ENCODE measurements at regions not wholly inside any gene's neighbourhood (a gene's known extent, or its start where the extent isn't known, plus 50 kb on each side); places are given as distances from the start of the nearest gene placed in this dataset.
A peak's percentile ranks its signal among the peaks of the same experiment; 100 is the strongest.
"Not testable (repeated sequence)": the region's sequence is repeated elsewhere in the genome, so short reads cannot be mapped to it uniquely, and the experiment has no call there.

- Mint-ChIP-seq H3K9me3 (peaks cover 8% of the 10 kb centered on the region), H3K4me3 (no peak overlapping the region), H3K4me1 (peaks cover 5% of the 10 kb centered on the region), H3K27me3 (ENCODE audit: low read depth) (no peaks in the 10 kb centered on the region), H3K27ac (ENCODE audit: unreplicated experiment) (no peak overlapping the region), H3K36me3 (ENCODE audit: low read depth) (peaks cover 5% of the 10 kb centered on the region)
- DNase-seq (ENCODE audit: low read depth, low spot score) = no peak
- no peak for TF ChIP-seq CTCF (conservative IDR thresholded peaks at IDR 0.05)
Observed at GRCh38 chr6:155543166-155543847, 87.7 kb upstream of the NOX3 start.

- peaks cover 5% of the 10 kb centered on the region for H3K4me1 Mint-ChIP-seq
- peaks cover 5% of the 10 kb centered on the region for H3K36me3 Mint-ChIP-seq (ENCODE audit: low read depth)
- no peak overlapping the region for H3K27ac Mint-ChIP-seq (ENCODE audit: unreplicated experiment)
- DNase-seq (ENCODE audit: low read depth, low spot score) = no peak
- H3K27me3 Mint-ChIP-seq (ENCODE audit: low read depth) = no peaks in the 10 kb centered on the region
- no peak for TF ChIP-seq CTCF (conservative IDR thresholded peaks at IDR 0.05)
- no peak overlapping the region for H3K4me3 Mint-ChIP-seq
- H3K9me3 Mint-ChIP-seq = peaks cover 3% of the 10 kb centered on the region
Observed at GRCh38 chr6:155542036-155542435, 86.4 kb upstream of the NOX3 start.

GRCh38 chr6:155538708-155539390 lies 83.2 kb upstream of the NOX3 start:
- no peak overlapping the region for H3K27ac Mint-ChIP-seq (ENCODE audit: unreplicated experiment)
- peaks cover 12% of the 10 kb centered on the region for H3K9me3 Mint-ChIP-seq
- DNase-seq (ENCODE audit: low read depth, low spot score) = no peak
- no peaks in the 10 kb centered on the region for H3K27me3 Mint-ChIP-seq (ENCODE audit: low read depth)
- H3K4me1 Mint-ChIP-seq = peaks cover 5% of the 10 kb centered on the region
- no peak overlapping the region for H3K4me3 Mint-ChIP-seq
- no peak for TF ChIP-seq CTCF (conservative IDR thresholded peaks at IDR 0.05)
- peaks cover 8% of the 10 kb centered on the region for H3K36me3 Mint-ChIP-seq (ENCODE audit: low read depth)

- H3K4me3 Mint-ChIP-seq = no peak overlapping the region
- H3K4me1 Mint-ChIP-seq = no peaks in the 10 kb centered on the region
- no peak overlapping the region for H3K27ac Mint-ChIP-seq (ENCODE audit: unreplicated experiment)
- H3K9me3 Mint-ChIP-seq = peaks cover 11% of the 10 kb centered on the region
- DNase-seq (ENCODE audit: low read depth, low spot score) = no peak
- no peaks in the 10 kb centered on the region for H3K27me3 Mint-ChIP-seq (ENCODE audit: low read depth)
- no peak for TF ChIP-seq CTCF (conservative IDR thresholded peaks at IDR 0.05)
- peaks cover 9% of the 10 kb centered on the region for H3K36me3 Mint-ChIP-seq (ENCODE audit: low read depth)
Observed at GRCh38 chr6:155534678-155535077, 79.0 kb upstream of the NOX3 start.

GRCh38 chr6:155530219-155530834 lies 74.7 kb upstream of the NOX3 start:
- peaks cover 13% of the 10 kb centered on the region for H3K36me3 Mint-ChIP-seq (ENCODE audit: low read depth)
- H3K9me3 Mint-ChIP-seq = peaks cover 8% of the 10 kb centered on the region
- DNase-seq (ENCODE audit: low read depth, low spot score) = no peak
- H3K4me1 Mint-ChIP-seq = peaks cover 10% of the 10 kb centered on the region
- peak; percentile 79 for TF ChIP-seq CTCF (conservative IDR thresholded peaks at IDR 0.05)
- no peaks in the 10 kb centered on the region for H3K27me3 Mint-ChIP-seq (ENCODE audit: low read depth)
- H3K4me3 Mint-ChIP-seq = no peak overlapping the region
- H3K27ac Mint-ChIP-seq (ENCODE audit: unreplicated experiment) = no peak overlapping the region

GRCh38 chr6:155529814-155530213 lies 74.2 kb upstream of the NOX3 start:
- not testable (repeated sequence) for H3K27ac Mint-ChIP-seq (ENCODE audit: unreplicated experiment); H3K27me3 Mint-ChIP-seq (ENCODE audit: low read depth); DNase-seq (ENCODE audit: low read depth, low spot score); H3K9me3 Mint-ChIP-seq; H3K4me3 Mint-ChIP-seq; H3K4me1 Mint-ChIP-seq
- peaks cover 13% of the 10 kb centered on the region for H3K36me3 Mint-ChIP-seq (ENCODE audit: low read depth)
